Panc1 (cell line): ENCODE measurements at regions not wholly inside any gene's neighbourhood (a gene's known extent, or its start where the extent isn't known, plus 50 kb on each side); places are given as distances from the start of the nearest gene placed in this dataset.
"Not testable (repeated sequence)": the region's sequence is repeated elsewhere in the genome, so short reads cannot be mapped to it uniquely, and the experiment has no call there.

Source experiments
- ATAC-seq: fragments of 200-7000 bp; cut with Tn5 transposase; 2 replicates; pipeline ENCODE4 v1.9.1; 2020; ENCODE audit warnings: mild to moderate bottlenecking, moderate library complexity
- BruUV-seq: library from RNA; stranded (reverse); fragments of 400-500 nt; replicated peaks from 2 replicates; lab custom pipeline; 2021; lab: Mats Ljungman, UMichigan
- CTCF ChIA-PET: fragments of 300-600 bp; sonication (Branson Sonifier 250); formaldehyde crosslinking; loops from one replicate; lab custom pipeline; 2022; ENCODE audit warnings: antibody characterized with exemption; lab: Charles Lee
- POLR2A ChIA-PET: fragments of 300-600 bp; sonication (Branson Sonifier 250); formaldehyde crosslinking; loops from one replicate; lab custom pipeline; 2022; ENCODE audit warnings: antibody characterized with exemption; lab: Charles Lee
- DNase-seq: peaks from one replicate; pipeline ENCODE4 v3.0.0-alpha.2; 2010; ENCODE audit warnings: low read depth, low spot score
- H3K27ac ChIP-seq: 2 replicates; pipeline ENCODE4 v1.5.1; 2011; ENCODE audit warnings: mild to moderate bottlenecking, low read length, inconsistent platforms
- H3K27me3 ChIP-seq: fragments of 200-500 bp; sonication (Bioruptor generic); 2 replicates; pipeline ENCODE4 v1.6.0; 2014; ENCODE audit warnings: low read length, inconsistent platforms; ENCODE audit not compliant: control insufficient read depth, insufficient read depth
- H3K36me3 ChIP-seq: fragments of 200-500 bp; sonication (Bioruptor generic); 2 replicates; pipeline ENCODE4 v1.5.1; 2014; ENCODE audit warnings: inconsistent platforms, mild to moderate bottlenecking, low read length, moderate library complexity; ENCODE audit not compliant: control insufficient read depth, insufficient read depth
- H3K4me1 ChIP-seq: 2 replicates; pipeline ENCODE4 v1.5.1; 2011; ENCODE audit warnings: inconsistent platforms, mild to moderate bottlenecking, low read length, moderate library complexity; ENCODE audit not compliant: control insufficient read depth, insufficient read depth
- H3K4me3 ChIP-seq, 2 experiments: 2 replicates each; pipeline ENCODE4 v1.5.1; 2011 to 2012; ENCODE audit warnings: low read depth in 2 of 2, low read length in 2 of 2, mild to moderate bottlenecking in 2 of 2, inconsistent platforms in 1 of 2, moderate library complexity in 1 of 2
- H3K9me3 ChIP-seq: fragments of 200-500 bp; sonication (Bioruptor generic); 2 replicates; pipeline ENCODE4 v1.5.1; 2014; ENCODE audit warnings: low read depth, mild to moderate bottlenecking, inconsistent platforms, low read length, moderate library complexity; ENCODE audit not compliant: control insufficient read depth, insufficient read depth
- in situ Hi-C: cut with HindIII; loops from 2 replicates; pipeline ENCODE4 v1.10.0; 2016; ENCODE audit warnings: low sequenced_read_pairs, low pct_unique_long_range_greater_than_20kb
- intact Hi-C: fragments of 100-400 bp; cut with micrococcal nuclease; formaldehyde crosslinking; loops from one replicate; pipeline ENCODE4 v1.10.0; 2022; ENCODE audit not compliant: unreplicated experiment

- POLR2A ChIA-PET, DNase-seq, H3K4me1 ChIP-seq, H3K36me3 ChIP-seq, CTCF ChIA-PET, H3K9me3 ChIP-seq, BruUV-seq, H3K27me3 ChIP-seq, H3K4me3 ChIP-seq, intact Hi-C loops, in situ Hi-C loops, H3K27ac ChIP-seq, ATAC-seq: not testable (repeated sequence)
Measured at GRCh38 chr12:9424175-9424740, 183.5 kb downstream of the KLRB1 start.

DNA sequence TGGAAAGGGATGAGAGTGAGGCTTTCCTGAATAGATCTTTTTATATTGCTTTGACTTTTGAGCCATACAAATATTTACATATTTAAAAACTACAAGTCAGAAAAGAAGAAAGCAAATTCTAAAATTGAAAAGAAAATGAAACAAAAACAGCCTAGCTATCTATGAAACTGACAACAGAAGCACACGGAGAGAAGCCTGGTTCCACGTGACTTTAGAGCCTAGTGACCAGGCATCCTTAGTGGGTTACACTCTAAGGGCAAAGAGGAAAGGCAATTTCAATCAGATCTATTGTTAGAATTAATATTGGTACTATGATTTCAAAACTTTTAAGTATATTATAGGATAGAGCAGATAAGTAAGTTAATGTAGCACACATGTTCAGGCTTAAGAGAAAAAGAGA is 185.0 kb downstream of the KLRB1 start:
- CTCF ChIA-PET, H3K36me3 ChIP-seq: not testable (repeated sequence)

GRCh38 chr12:9421520-9422086 is 186.1 kb downstream of the KLRB1 start:
- H3K27ac ChIP-seq, in situ Hi-C loops, POLR2A ChIA-PET, H3K9me3 ChIP-seq, H3K4me1 ChIP-seq, H3K36me3 ChIP-seq, intact Hi-C loops, BruUV-seq, H3K27me3 ChIP-seq, H3K4me3 ChIP-seq, CTCF ChIA-PET, DNase-seq, ATAC-seq: not testable (repeated sequence)

More for the DNA sequence above, 185.0 kb downstream of the KLRB1 start:
- H3K27me3 ChIP-seq, in situ Hi-C loops, BruUV-seq, H3K4me3 ChIP-seq, DNase-seq, ATAC-seq, POLR2A ChIA-PET, H3K27ac ChIP-seq, H3K9me3 ChIP-seq, intact Hi-C loops, H3K4me1 ChIP-seq: not testable (repeated sequence)

GRCh38 chr12:9420817-9421519 is 186.7 kb downstream of the KLRB1 start:
- H3K36me3 ChIP-seq, POLR2A ChIA-PET, H3K4me1 ChIP-seq, H3K4me3 ChIP-seq, CTCF ChIA-PET, H3K27me3 ChIP-seq, H3K27ac ChIP-seq, in situ Hi-C loops, BruUV-seq, intact Hi-C loops, ATAC-seq, DNase-seq, H3K9me3 ChIP-seq: not testable (repeated sequence)

GRCh38 chr12:9418669-9419041 is 189.1 kb downstream of the KLRB1 start:
- H3K4me3 ChIP-seq, DNase-seq, BruUV-seq, H3K27me3 ChIP-seq, ATAC-seq, intact Hi-C loops, CTCF ChIA-PET, H3K4me1 ChIP-seq, H3K9me3 ChIP-seq, H3K36me3 ChIP-seq, in situ Hi-C loops, H3K27ac ChIP-seq, POLR2A ChIA-PET: not testable (repeated sequence)

DNA sequence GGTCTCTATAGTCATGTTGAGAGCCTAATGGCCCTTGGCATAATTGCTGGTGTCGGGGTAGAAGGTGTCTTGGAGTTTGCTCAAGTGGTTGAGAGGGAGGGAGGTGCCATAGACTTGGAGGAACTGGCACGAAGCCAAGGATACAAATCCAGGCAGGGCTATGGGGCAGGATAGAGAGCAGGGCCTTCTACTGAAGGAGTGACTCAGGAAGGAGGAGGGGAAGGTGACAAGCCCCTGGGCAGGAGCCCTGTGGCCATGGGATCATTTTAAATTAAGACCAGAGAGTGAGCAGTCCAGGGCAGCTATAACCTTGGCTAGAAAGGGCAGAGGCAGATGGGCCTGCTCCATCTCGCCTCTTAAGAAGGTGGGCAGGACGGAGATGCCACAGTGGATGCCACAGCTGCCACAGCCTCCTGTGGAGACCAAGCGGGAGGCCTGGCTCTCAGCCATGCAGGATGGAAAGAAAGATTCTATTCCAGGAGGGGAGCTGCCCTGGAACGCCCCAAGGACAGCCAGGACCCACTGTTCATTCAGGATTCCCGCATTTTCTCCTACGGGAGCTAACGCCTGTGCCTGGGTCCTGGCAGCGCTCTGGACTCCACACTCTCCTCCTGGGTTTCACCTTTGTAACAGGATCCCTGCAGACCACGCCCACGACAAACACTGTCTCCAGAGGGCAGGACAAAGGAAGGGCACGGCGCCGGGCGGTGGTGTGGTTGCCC is 189.6 kb downstream of the KLRB1 start:
- BruUV-seq, H3K4me3 ChIP-seq, in situ Hi-C loops, H3K36me3 ChIP-seq, POLR2A ChIA-PET, H3K27ac ChIP-seq, H3K4me1 ChIP-seq, ATAC-seq, H3K9me3 ChIP-seq, H3K27me3 ChIP-seq, DNase-seq, intact Hi-C loops, CTCF ChIA-PET: not testable (repeated sequence)

GRCh38 chr12:9417341-9417740 is 190.4 kb downstream of the KLRB1 start:
- BruUV-seq, H3K4me3 ChIP-seq, H3K9me3 ChIP-seq, DNase-seq, ATAC-seq, in situ Hi-C loops, H3K36me3 ChIP-seq, H3K27ac ChIP-seq, intact Hi-C loops, POLR2A ChIA-PET, H3K4me1 ChIP-seq, CTCF ChIA-PET, H3K27me3 ChIP-seq: not testable (repeated sequence)
